ENCODE measurements at regions not wholly inside any gene's neighbourhood (a gene's known extent, or its start where the extent isn't known, plus 50 kb on each side); places are given as distances from the start of the nearest gene placed in this dataset.

DNA sequence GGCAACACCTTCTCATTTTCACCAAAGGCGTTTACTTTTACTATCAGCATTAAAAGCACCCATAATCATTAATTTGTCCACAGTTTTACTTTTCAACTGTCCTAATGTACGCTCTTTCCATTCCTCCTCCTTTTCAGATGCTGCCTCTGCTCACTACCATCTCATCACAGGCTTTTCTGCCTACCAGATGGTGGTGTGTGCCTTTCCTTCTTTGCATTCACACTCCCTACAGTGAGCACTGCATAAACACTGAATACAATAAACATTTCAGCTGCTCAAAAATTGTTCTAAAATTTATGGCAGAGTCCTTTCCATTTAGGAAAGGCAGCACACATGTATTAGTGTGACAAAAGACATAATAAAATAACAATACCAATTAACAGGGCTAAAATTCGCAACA, 435.7 kb downstream of the GXYLT1 start:
- Histone ChIP-seq H3K27me3 (ENCODE audit: control insufficient read depth, insufficient read depth, low read length) (no peaks in the 10 kb centered on the region), H3K4me3 (ENCODE audit: low read depth, low read length) (no peak overlapping the region), H3K36me3 (ENCODE audit: control insufficient read depth, insufficient read depth, low read length) (no peaks in the 10 kb centered on the region)
- TF ChIP-seq, protein P1, sequence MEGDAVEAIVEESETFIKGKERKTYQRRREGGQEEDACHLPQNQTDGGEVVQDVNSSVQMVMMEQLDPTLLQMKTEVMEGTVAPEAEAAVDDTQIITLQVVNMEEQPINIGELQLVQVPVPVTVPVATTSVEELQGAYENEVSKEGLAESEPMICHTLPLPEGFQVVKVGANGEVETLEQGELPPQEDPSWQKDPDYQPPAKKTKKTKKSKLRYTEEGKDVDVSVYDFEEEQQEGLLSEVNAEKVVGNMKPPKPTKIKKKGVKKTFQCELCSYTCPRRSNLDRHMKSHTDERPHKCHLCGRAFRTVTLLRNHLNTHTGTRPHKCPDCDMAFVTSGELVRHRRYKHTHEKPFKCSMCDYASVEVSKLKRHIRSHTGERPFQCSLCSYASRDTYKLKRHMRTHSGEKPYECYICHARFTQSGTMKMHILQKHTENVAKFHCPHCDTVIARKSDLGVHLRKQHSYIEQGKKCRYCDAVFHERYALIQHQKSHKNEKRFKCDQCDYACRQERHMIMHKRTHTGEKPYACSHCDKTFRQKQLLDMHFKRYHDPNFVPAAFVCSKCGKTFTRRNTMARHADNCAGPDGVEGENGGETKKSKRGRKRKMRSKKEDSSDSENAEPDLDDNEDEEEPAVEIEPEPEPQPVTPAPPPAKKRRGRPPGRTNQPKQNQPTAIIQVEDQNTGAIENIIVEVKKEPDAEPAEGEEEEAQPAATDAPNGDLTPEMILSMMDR (IDR thresholded peaks at IDR 0.05; ENCODE audit: insufficient read depth, low read length, poor library complexity, severe bottlenecking), result no peak
- DNase-seq (ENCODE audit: low read depth), result no peak

DNA sequence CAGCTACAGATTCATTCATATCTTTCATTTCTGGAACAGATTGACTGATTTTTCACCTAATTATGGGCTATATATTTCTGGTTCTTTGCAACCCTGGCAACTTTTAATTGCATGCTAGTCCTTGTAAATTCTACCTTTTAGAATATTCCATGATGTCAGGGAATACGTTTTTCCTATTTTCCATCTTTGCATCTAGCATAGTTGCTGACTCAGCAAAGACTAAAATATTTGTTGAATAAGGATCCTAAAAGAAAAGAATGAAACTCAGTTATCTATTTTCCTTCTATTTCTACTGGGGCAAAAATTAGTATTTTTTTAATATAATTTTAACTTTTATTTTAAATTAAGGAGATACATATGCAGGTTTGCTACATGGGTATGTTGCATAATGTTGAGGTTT, 438.3 kb downstream of the GXYLT1 start:
- Histone ChIP-seq H3K27me3 (ENCODE audit: control insufficient read depth, insufficient read depth, low read length) (no peaks in the 10 kb centered on the region), H3K4me3 (ENCODE audit: low read depth, low read length) (no peak overlapping the region), H3K36me3 (ENCODE audit: control insufficient read depth, insufficient read depth, low read length) (no peaks in the 10 kb centered on the region)
- TF ChIP-seq, protein P1 (IDR thresholded peaks at IDR 0.05; ENCODE audit: insufficient read depth, low read length, poor library complexity, severe bottlenecking), result no peak
- no peak for DNase-seq (ENCODE audit: low read depth)

DNA sequence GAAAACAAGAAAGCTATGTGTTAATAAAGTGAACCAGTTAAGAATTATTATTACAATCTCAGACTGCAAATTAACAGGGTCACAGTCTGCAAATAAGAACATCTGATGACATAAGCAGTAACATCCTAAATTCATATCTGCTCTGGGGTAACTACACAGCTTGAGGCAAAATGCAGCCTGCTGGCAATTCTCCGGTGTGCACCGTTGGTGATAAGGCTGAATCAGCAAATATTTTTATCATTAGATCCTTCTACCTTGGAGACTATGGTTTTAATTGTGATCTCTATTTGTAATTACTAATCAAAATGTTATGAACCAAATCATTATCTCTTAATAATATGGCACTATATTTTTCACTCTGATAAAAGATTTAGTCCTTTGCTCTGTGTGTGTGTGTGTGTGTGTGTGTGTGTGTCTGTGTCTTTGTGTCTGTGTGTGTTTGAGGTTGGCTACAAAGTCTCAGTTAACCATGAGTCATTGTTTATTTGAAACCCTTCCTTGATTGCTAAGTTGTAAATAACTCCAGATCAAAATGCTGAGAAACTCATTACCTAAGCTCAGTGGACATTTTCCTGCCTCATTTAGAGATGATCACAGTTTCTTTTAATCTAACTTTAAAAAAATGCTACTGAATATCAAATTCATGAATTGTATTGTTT, 442.6 kb downstream of the GXYLT1 start:
- Histone ChIP-seq H3K4me3 (ENCODE audit: low read depth, low read length) (no peak overlapping the region), H3K27me3 (ENCODE audit: control insufficient read depth, insufficient read depth, low read length) (no peaks in the 10 kb centered on the region), H3K36me3 (ENCODE audit: control insufficient read depth, insufficient read depth, low read length) (no peaks in the 10 kb centered on the region)
- TF ChIP-seq, protein P1 (IDR thresholded peaks at IDR 0.05; ENCODE audit: insufficient read depth, low read length, poor library complexity, severe bottlenecking), result no peak
- DNase-seq (ENCODE audit: low read depth), result no peak

- no peak overlapping the region for H3K4me3 ChIP-seq (ENCODE audit: low read depth, low read length)
- TF ChIP-seq, protein P1 (IDR thresholded peaks at IDR 0.05; ENCODE audit: insufficient read depth, low read length, poor library complexity, severe bottlenecking), result no peak
- H3K27me3 ChIP-seq (ENCODE audit: control insufficient read depth, insufficient read depth, low read length), result no peaks in the 10 kb centered on the region
- H3K36me3 ChIP-seq (ENCODE audit: control insufficient read depth, insufficient read depth, low read length), result no peaks in the 10 kb centered on the region
- no peak for DNase-seq (ENCODE audit: low read depth)
Observed at GRCh38 chr12:41700940-41701339, 443.7 kb downstream of the GXYLT1 start.

DNA sequence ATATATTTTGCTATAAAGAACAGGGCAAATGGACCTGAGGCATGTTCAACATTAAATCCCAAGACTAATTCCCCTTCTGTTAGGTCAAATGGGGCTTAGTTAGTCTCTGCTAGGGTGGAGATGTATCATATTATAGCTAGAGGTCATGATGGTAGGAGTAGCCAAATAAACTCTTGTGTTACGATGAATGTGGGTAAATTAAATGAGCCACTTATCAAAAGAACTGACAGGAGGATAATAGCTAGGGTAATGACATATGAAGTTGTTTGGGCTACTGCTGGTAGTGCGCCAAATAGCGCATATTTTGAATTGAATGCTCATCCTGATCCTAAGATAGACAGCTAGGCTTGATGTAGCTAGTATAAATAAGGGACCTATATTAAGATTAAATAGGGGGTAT, 445.0 kb downstream of the GXYLT1 start:
- no peak for DNase-seq (ENCODE audit: low read depth)
- TF ChIP-seq, protein P1 (IDR thresholded peaks at IDR 0.05; ENCODE audit: insufficient read depth, low read length, poor library complexity, severe bottlenecking), result no peak
- Histone ChIP-seq H3K36me3 (ENCODE audit: control insufficient read depth, insufficient read depth, low read length) (no peaks in the 10 kb centered on the region), H3K27me3 (ENCODE audit: control insufficient read depth, insufficient read depth, low read length) (no peaks in the 10 kb centered on the region), H3K4me3 (ENCODE audit: low read depth, low read length) (no peak overlapping the region)

DNA sequence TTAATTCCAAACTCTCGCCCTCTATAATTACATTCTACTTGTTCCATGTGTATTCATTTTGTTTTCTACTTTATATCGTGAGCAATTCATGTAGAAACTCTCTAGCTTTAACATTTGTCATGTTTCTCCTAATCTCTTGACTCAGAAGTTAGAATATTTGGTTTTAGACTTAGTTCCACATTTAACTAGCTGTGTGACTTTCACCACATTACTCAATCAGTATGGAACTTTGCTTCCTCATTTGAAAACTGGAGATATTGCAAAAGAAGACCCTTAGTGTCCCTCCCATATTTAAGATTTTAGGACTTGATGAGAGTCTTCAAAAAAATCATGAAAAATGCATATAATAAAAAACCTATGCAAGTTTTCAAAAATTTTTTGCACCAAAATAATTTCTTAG, 447.5 kb downstream of the GXYLT1 start:
- no peak overlapping the region for H3K4me3 ChIP-seq (ENCODE audit: low read depth, low read length)
- H3K36me3 ChIP-seq (ENCODE audit: control insufficient read depth, insufficient read depth, low read length), result no peaks in the 10 kb centered on the region
- no peaks in the 10 kb centered on the region for H3K27me3 ChIP-seq (ENCODE audit: control insufficient read depth, insufficient read depth, low read length)
- TF ChIP-seq, protein P1 (IDR thresholded peaks at IDR 0.05; ENCODE audit: insufficient read depth, low read length, poor library complexity, severe bottlenecking), result no peak
- no peak for DNase-seq (ENCODE audit: low read depth)
